ENCODE measurements at regions not wholly inside any gene's neighbourhood (a gene's known extent, or its start where the extent isn't known, plus 50 kb on each side); places are given as distances from the start of the nearest gene placed in this dataset.

DNA sequence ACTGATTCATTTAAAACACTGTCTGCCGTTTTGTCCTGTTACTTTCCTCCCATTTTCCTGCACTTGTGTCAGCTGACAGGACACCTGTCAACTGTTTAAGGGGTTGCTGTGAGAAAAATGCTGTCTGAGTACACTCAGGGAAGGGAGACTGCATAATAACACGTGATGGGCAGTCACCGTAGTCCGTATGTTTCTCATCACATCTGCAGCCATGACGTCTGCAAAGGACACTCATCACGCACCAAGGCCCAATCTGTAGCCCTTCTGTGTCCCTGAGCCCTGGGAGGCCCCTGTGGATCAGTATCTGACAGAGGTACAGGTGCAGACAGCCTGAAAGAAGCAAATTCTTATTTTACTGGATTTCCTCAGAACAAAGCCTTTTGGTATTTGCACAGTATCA is 396.3 kb downstream of the YTHDC2 start:
- no peak overlapping the region for H2AFZ ChIP-seq (ENCODE audit: low read length)
- Mint-ChIP-seq H3K36me3 (ENCODE audit: insufficient read depth in 1 of 3, low read depth in 3 of 3) (no peaks in the 10 kb centered on the region), H3K27me3 (ENCODE audit: low read depth) (no peaks in the 10 kb centered on the region), H3K4me1 (no peaks in the 10 kb centered on the region), H3K9me3 (no peaks in the 10 kb centered on the region), H3K27ac (no peak overlapping the region), H3K4me3 (no peak overlapping the region)
- no peaks in the 10 kb centered on the region for H3K4me1 ChIP-seq (ENCODE audit: insufficient read depth, low read length)
- no peak overlapping the region for H2BK20ac ChIP-seq (ENCODE audit: low read depth, low read length, poor library complexity, severe bottlenecking)
- H3K14ac ChIP-seq (ENCODE audit: insufficient read depth, low read length) = no peak overlapping the region
- no peaks in the 10 kb centered on the region for H3K23me2 ChIP-seq (ENCODE audit: insufficient read length, low read depth, low read length, poor library complexity, severe bottlenecking)
- H2BK120ac ChIP-seq (ENCODE audit: low read depth, low read length, poor library complexity, severe bottlenecking) = no peak overlapping the region
- no peak overlapping the region for H2BK15ac ChIP-seq (ENCODE audit: low read depth, low read length)
- no peak overlapping the region for H4K5ac ChIP-seq (ENCODE audit: insufficient read length, low read depth, low read length)
- no peak overlapping the region for H4K8ac ChIP-seq (replicated peaks; ENCODE audit: insufficient read length, low read depth, low read length)
- H3K23ac ChIP-seq (ENCODE audit: insufficient read length, low read depth, low read length) = no peak overlapping the region
- no CpG with 5 or more reads among the region's 6 CpGs for WGBS (ENCODE audit: extremely low coverage, insufficient read length, low lambda C conversion rate)
- no peak overlapping the region for H3T11ph ChIP-seq (ENCODE audit: low read length)
- H3K18ac ChIP-seq (ENCODE audit: insufficient read length, low read depth, low read length) = no peak overlapping the region
- no peak overlapping the region for H3K27ac ChIP-seq (ENCODE audit: insufficient read length, low read depth, low read length)
- no peaks in the 10 kb centered on the region for H3K79me1 ChIP-seq (ENCODE audit: insufficient read depth, low read depth, low read length, poor library complexity, severe bottlenecking)
- H2BK12ac ChIP-seq (ENCODE audit: insufficient read length, low read depth, low read length) = no peak overlapping the region
- no peaks in the 10 kb centered on the region for H4K20me1 ChIP-seq (ENCODE audit: control insufficient read depth, insufficient read depth, insufficient read length)
- H3K27me3 ChIP-seq (ENCODE audit: insufficient read depth, low read length) = no peaks in the 10 kb centered on the region
- TF ChIP-seq, protein P1, sequence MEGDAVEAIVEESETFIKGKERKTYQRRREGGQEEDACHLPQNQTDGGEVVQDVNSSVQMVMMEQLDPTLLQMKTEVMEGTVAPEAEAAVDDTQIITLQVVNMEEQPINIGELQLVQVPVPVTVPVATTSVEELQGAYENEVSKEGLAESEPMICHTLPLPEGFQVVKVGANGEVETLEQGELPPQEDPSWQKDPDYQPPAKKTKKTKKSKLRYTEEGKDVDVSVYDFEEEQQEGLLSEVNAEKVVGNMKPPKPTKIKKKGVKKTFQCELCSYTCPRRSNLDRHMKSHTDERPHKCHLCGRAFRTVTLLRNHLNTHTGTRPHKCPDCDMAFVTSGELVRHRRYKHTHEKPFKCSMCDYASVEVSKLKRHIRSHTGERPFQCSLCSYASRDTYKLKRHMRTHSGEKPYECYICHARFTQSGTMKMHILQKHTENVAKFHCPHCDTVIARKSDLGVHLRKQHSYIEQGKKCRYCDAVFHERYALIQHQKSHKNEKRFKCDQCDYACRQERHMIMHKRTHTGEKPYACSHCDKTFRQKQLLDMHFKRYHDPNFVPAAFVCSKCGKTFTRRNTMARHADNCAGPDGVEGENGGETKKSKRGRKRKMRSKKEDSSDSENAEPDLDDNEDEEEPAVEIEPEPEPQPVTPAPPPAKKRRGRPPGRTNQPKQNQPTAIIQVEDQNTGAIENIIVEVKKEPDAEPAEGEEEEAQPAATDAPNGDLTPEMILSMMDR (conservative IDR thresholded peaks at IDR 0.05) = no peak
- no peak overlapping the region for H2AK5ac ChIP-seq (ENCODE audit: insufficient read length, low read length)
- no peak for DNase-seq
- no peak overlapping the region for H3K4me2 ChIP-seq (ENCODE audit: insufficient read depth, insufficient read length, low read length)
- H3K4ac ChIP-seq (ENCODE audit: low read depth, low read length) = no peak overlapping the region
- no peak overlapping the region for H2BK5ac ChIP-seq (ENCODE audit: insufficient read length, low read length)
- no peaks in the 10 kb centered on the region for H3K9me3 ChIP-seq (ENCODE audit: control insufficient read depth, low read depth, low read length)
- H3K79me2 ChIP-seq (ENCODE audit: insufficient read depth, low read length) = no peaks in the 10 kb centered on the region
- no peak overlapping the region for H3K9ac ChIP-seq (ENCODE audit: extremely low read depth, insufficient read length, low read length)
- H4K91ac ChIP-seq (ENCODE audit: insufficient read length, low read depth, low read length) = no peak overlapping the region
- no peak overlapping the region for H3K56ac ChIP-seq (ENCODE audit: insufficient read length, low read depth, low read length)
